H9 (cell line): ENCODE measurements at regions not wholly inside any gene's neighbourhood (a gene's known extent, or its start where the extent isn't known, plus 50 kb on each side); places are given as distances from the start of the nearest gene placed in this dataset.

Experiments used
- DNase-seq: peaks from one replicate; pipeline ENCODE4 v3.0.0-alpha.2; 2017
- H2AFZ ChIP-seq: one replicate; pipeline ENCODE4 v1.6.1; 2013; ENCODE audit warnings: mild to moderate bottlenecking, low read length, control low read depth, moderate library complexity
- H2AK5ac ChIP-seq: 2 replicates; pipeline ENCODE4 v1.6.1; 2013; ENCODE audit warnings: low read length, control low read depth, mixed read lengths; ENCODE audit not compliant: insufficient read length
- H2BK120ac ChIP-seq: one replicate; pipeline ENCODE4 v1.6.1; 2013; ENCODE audit warnings: low read depth, mild to moderate bottlenecking, low read length, control low read depth, inconsistent platforms; ENCODE audit not compliant: poor library complexity, severe bottlenecking
- H2BK12ac ChIP-seq: 2 replicates; pipeline ENCODE4 v1.6.1; 2013; ENCODE audit warnings: low read length, control low read depth, mixed read lengths, low read depth; ENCODE audit not compliant: insufficient read length
- H2BK15ac ChIP-seq: 2 replicates; pipeline ENCODE4 v1.6.1; 2013; ENCODE audit warnings: low read depth, low read length, control low read depth
- H2BK20ac ChIP-seq: one replicate; pipeline ENCODE4 v1.6.1; 2013; ENCODE audit warnings: low read depth, mild to moderate bottlenecking, low read length, control low read depth, inconsistent platforms; ENCODE audit not compliant: poor library complexity, severe bottlenecking
- H2BK5ac ChIP-seq: 2 replicates; pipeline ENCODE4 v1.6.1; 2013; ENCODE audit warnings: low read length, control low read depth, mixed read lengths; ENCODE audit not compliant: insufficient read length
- H3K14ac ChIP-seq: 2 replicates; pipeline ENCODE4 v1.6.1; 2013; ENCODE audit warnings: low read length, control low read depth; ENCODE audit not compliant: insufficient read depth
- H3K18ac ChIP-seq: 2 replicates; pipeline ENCODE4 v1.6.1; 2013; ENCODE audit warnings: low read depth, mild to moderate bottlenecking, mixed read lengths, low read length, control low read depth; ENCODE audit not compliant: insufficient read length
- H3K23ac ChIP-seq: 2 replicates; pipeline ENCODE4 v1.6.1; 2013; ENCODE audit warnings: low read length, control low read depth, mixed read lengths, low read depth; ENCODE audit not compliant: insufficient read length
- H3K23me2 ChIP-seq: 2 replicates; pipeline ENCODE4 v1.6.1; 2013; ENCODE audit warnings: low read depth, mild to moderate bottlenecking, mixed read lengths, low read length, control low read depth; ENCODE audit not compliant: insufficient read length, poor library complexity, severe bottlenecking
- H3K27ac ChIP-seq: 2 replicates; pipeline ENCODE4 v1.5.1; 2013; ENCODE audit warnings: low read length, control low read depth, mixed read lengths, low read depth; ENCODE audit not compliant: insufficient read length
- H3K27me3 ChIP-seq: 2 replicates; pipeline ENCODE4 v1.6.1; 2013; ENCODE audit warnings: low read length, control low read depth, inconsistent platforms; ENCODE audit not compliant: insufficient read depth
- H3K4ac ChIP-seq: 2 replicates; pipeline ENCODE4 v1.6.1; 2013; ENCODE audit warnings: low read depth, mild to moderate bottlenecking, control low read depth, inconsistent platforms, low read length, moderate library complexity
- H3K4me1 ChIP-seq: 2 replicates; pipeline ENCODE4 v1.6.1; 2013; ENCODE audit warnings: low read length, control low read depth, inconsistent platforms; ENCODE audit not compliant: insufficient read depth
- H3K4me2 ChIP-seq: 2 replicates; pipeline ENCODE4 v1.6.1; 2013; ENCODE audit warnings: low read length, control low read depth, mixed read lengths; ENCODE audit not compliant: insufficient read length, insufficient read depth
- H3K56ac ChIP-seq: 2 replicates; pipeline ENCODE4 v1.6.1; 2013; ENCODE audit warnings: low read depth, mild to moderate bottlenecking, mixed read lengths, low read length, control low read depth; ENCODE audit not compliant: insufficient read length
- H3K79me1 ChIP-seq: 2 replicates; pipeline ENCODE4 v1.6.1; 2013; ENCODE audit warnings: low read depth, mild to moderate bottlenecking, moderate library complexity, low read length, control low read depth, inconsistent platforms; ENCODE audit not compliant: insufficient read depth, poor library complexity, severe bottlenecking
- H3K79me2 ChIP-seq: 2 replicates; pipeline ENCODE4 v1.6.1; 2013; ENCODE audit warnings: low read length, control low read depth, inconsistent platforms; ENCODE audit not compliant: insufficient read depth
- H3K9ac ChIP-seq: 2 replicates; pipeline ENCODE4 v1.6.1; 2013; ENCODE audit warnings: low read length, control low read depth, mixed read lengths; ENCODE audit not compliant: insufficient read length; ENCODE audit errors: extremely low read depth
- H3K9me3 ChIP-seq: one replicate; pipeline ENCODE4 v1.6.1; 2013; ENCODE audit warnings: low read depth, low read length, inconsistent platforms; ENCODE audit not compliant: control insufficient read depth
- H3T11ph ChIP-seq: one replicate; pipeline ENCODE4 v1.6.1; 2013; ENCODE audit warnings: mild to moderate bottlenecking, low read length, control low read depth, inconsistent platforms
- H4K20me1 ChIP-seq: one replicate; pipeline ENCODE4 v1.6.1; 2013; ENCODE audit not compliant: control insufficient read depth, insufficient read length, insufficient read depth
- H4K5ac ChIP-seq: 2 replicates; pipeline ENCODE4 v1.6.1; 2013; ENCODE audit warnings: low read depth, mild to moderate bottlenecking, mixed read lengths, low read length, control low read depth; ENCODE audit not compliant: insufficient read length
- H4K8ac ChIP-seq: replicated peaks from 2 replicates; pipeline ENCODE4 v1.6.1; 2013; ENCODE audit warnings: low read length, control low read depth, mixed read lengths, low read depth; ENCODE audit not compliant: insufficient read length
- H4K91ac ChIP-seq: 2 replicates; pipeline ENCODE4 v1.6.1; 2013; ENCODE audit warnings: low read depth, mild to moderate bottlenecking, moderate library complexity, mixed read lengths, low read length, control low read depth; ENCODE audit not compliant: insufficient read length
- H3K27ac Mint-ChIP-seq, 3 experiments: 2 replicates in 2 of 3; 3 replicates in 1 of 3; pipeline ENCODE4 v1.8.0; 2020 to 2021; ENCODE audit warnings: mixed read lengths in 3 of 3, mild to moderate bottlenecking in 1 of 3, moderate library complexity in 1 of 3
- H3K27me3 Mint-ChIP-seq: 2 replicates; pipeline ENCODE4 v1.8.0; 2021; ENCODE audit warnings: low read depth, mild to moderate bottlenecking, moderate library complexity, mixed read lengths
- H3K36me3 Mint-ChIP-seq, 3 experiments: 2 replicates in 2 of 3; 3 replicates in 1 of 3; pipeline ENCODE4 v1.8.0; 2020 to 2021; ENCODE audit warnings: low read depth in 3 of 3, mixed read lengths in 3 of 3; ENCODE audit not compliant: insufficient read depth in 1 of 3
- H3K4me1 Mint-ChIP-seq, 2 experiments: 2 replicates each; pipeline ENCODE4 v1.8.0; 2020; ENCODE audit warnings: mixed read lengths in 2 of 2
- H3K4me3 Mint-ChIP-seq, 2 experiments: 2 replicates in 1 of 2; 3 replicates in 1 of 2; pipeline ENCODE4 v1.8.0; 2020 to 2021; ENCODE audit warnings: mild to moderate bottlenecking in 2 of 2, mixed read lengths in 2 of 2, moderate library complexity in 1 of 2
- H3K9me3 Mint-ChIP-seq, 2 experiments: 2 replicates in 1 of 2; 3 replicates in 1 of 2; pipeline ENCODE4 v1.8.0; 2020; ENCODE audit warnings: mild to moderate bottlenecking in 2 of 2, mixed read lengths in 2 of 2, moderate library complexity in 1 of 2
- WGBS: extraction: QIAGEN DNeasy Blood & Tissue Kit; methylation state at CpG from one replicate; pipeline ENCODE4 v1.1.7; 2013; ENCODE audit warnings: missing lambda C conversion rate, low lambda C conversion rate, mixed read lengths; ENCODE audit not compliant: insufficient read length; ENCODE audit errors: extremely low coverage; 5-methylcytosine and 5-hydroxymethylcytosine counted together
- TF ChIP-seq, protein P1 (sequence below): fragments of 200-600 bp; sonication (generic); conservative IDR thresholded peaks from 3 replicates; pipeline ENCODE4 v1.8.0; 2021; ENCODE audit warnings: antibody characterized with exemption, mild to moderate bottlenecking

DNA sequence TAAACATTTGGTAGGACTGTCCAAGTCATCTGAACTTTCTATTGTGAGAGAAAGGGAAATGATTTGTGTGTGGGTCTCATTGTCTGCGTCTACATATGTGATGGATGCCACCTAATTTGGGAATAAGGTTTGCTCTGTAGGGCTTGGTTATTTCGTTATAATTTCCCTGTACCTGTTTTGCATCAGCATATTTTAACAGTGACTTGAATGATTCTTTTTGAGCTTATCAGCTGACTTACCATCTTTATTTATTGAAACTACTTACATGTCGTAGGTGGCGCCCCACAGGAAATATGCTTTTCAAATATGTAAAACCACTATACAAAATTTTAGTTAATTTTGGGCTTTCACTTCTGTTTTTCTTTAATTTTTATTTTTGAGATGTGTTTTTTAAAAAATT, 56.5 kb upstream of the BCAT1 start:
- H3K14ac ChIP-seq, result no peak overlapping the region
- H4K20me1 ChIP-seq, result no peaks in the 10 kb centered on the region
- Mint-ChIP-seq H3K27ac (no peak overlapping the region), H3K9me3 (no peaks in the 10 kb centered on the region), H3K36me3 (no peaks in the 10 kb centered on the region), H3K4me3 (no peak overlapping the region), H3K27me3 (no peaks in the 10 kb centered on the region; the same call in 1 of the 2 replicates), H3K4me1 (no peaks in the 10 kb centered on the region)
- H3K23ac ChIP-seq, result no peak overlapping the region
- H4K8ac ChIP-seq, result no peak overlapping the region
- H3K27ac ChIP-seq, result no peak overlapping the region
- H3K23me2 ChIP-seq, result no peaks in the 10 kb centered on the region
- H3K27me3 ChIP-seq, result no peaks in the 10 kb centered on the region
- H4K91ac ChIP-seq, result no peak overlapping the region
- no peak overlapping the region for H2AFZ ChIP-seq
- H3K4ac ChIP-seq, result no peak overlapping the region
- no peak overlapping the region for H2AK5ac ChIP-seq
- H3K4me2 ChIP-seq, result no peak overlapping the region
- H4K5ac ChIP-seq, result no peak overlapping the region
- no peaks in the 10 kb centered on the region for H3K9me3 ChIP-seq
- no peak overlapping the region for H3K18ac ChIP-seq
- WGBS, result no CpG with 5 or more reads among the region's 4 CpGs
- H3K56ac ChIP-seq, result no peak overlapping the region
- H3T11ph ChIP-seq, result no peak overlapping the region
- H3K9ac ChIP-seq, result no peak overlapping the region
- H2BK12ac ChIP-seq, result no peak overlapping the region
- no peak overlapping the region for H2BK120ac ChIP-seq
- no peak for DNase-seq
- TF ChIP-seq, protein P1, sequence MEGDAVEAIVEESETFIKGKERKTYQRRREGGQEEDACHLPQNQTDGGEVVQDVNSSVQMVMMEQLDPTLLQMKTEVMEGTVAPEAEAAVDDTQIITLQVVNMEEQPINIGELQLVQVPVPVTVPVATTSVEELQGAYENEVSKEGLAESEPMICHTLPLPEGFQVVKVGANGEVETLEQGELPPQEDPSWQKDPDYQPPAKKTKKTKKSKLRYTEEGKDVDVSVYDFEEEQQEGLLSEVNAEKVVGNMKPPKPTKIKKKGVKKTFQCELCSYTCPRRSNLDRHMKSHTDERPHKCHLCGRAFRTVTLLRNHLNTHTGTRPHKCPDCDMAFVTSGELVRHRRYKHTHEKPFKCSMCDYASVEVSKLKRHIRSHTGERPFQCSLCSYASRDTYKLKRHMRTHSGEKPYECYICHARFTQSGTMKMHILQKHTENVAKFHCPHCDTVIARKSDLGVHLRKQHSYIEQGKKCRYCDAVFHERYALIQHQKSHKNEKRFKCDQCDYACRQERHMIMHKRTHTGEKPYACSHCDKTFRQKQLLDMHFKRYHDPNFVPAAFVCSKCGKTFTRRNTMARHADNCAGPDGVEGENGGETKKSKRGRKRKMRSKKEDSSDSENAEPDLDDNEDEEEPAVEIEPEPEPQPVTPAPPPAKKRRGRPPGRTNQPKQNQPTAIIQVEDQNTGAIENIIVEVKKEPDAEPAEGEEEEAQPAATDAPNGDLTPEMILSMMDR, result no peak
- no peak overlapping the region for H2BK5ac ChIP-seq
- H2BK20ac ChIP-seq, result no peak overlapping the region
- H3K79me2 ChIP-seq, result no peaks in the 10 kb centered on the region
- H3K79me1 ChIP-seq, result no peaks in the 10 kb centered on the region
- H2BK15ac ChIP-seq, result no peak overlapping the region
- H3K4me1 ChIP-seq, result no peaks in the 10 kb centered on the region
